ENCODE measurements at regions not wholly inside any gene's neighbourhood (a gene's known extent, or its start where the extent isn't known, plus 50 kb on each side); places are given as distances from the start of the nearest gene placed in this dataset.

- DNase-seq, result no peak
Measured at GRCh38 chr6:91669154-91669870, 1082.4 kb upstream of the MAP3K7 start.

DNA sequence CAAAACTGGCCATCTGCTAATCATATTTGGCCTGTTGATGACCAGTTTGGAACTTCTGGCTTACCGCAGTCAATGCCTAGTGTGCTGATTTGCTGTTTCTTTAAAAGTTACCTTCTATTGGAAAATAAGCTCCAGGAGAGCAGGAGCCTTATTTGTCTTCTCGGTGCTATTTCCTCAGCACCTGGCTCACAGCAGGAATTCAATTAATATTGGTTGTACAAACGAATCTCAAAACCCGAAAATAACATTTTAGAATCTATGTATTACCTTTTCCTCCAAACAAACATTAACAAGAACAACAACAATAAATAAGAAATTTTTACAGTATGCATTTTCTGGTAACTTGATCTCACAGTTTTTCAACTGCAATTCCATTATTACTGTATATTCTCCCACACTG, 1080.7 kb upstream of the MAP3K7 start:
- no peak for DNase-seq

DNA sequence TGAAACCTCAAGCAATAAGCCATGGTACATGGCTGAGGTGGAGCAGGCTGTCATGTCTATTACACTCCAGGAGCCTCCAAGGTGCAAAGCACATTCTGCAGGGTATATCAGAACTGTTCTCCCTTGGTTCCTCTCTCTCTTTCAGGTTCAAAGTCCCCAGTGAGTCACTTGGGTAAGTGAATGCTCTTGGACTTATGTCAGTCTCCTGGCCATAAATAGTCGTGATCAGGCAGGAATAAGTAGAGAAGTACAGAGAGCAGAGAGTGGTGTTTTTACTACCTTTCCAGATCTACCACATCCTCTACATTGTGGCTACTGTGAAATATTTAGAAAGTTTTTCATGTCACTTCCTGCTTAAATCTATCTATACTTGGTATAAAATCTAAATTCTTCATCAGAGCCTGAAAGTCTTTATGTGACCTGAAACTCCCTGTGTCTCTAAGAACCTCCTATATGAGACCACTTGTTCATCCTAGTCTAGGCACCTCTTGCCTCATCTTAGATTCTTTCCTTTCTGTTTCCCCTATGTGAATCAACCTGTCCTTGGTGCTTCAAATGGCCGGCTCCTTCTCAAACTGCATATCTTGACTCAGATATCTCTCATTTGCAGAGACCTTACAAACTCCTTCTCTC, 1077.6 kb upstream of the MAP3K7 start:
- DNase-seq, result no peak

DNA sequence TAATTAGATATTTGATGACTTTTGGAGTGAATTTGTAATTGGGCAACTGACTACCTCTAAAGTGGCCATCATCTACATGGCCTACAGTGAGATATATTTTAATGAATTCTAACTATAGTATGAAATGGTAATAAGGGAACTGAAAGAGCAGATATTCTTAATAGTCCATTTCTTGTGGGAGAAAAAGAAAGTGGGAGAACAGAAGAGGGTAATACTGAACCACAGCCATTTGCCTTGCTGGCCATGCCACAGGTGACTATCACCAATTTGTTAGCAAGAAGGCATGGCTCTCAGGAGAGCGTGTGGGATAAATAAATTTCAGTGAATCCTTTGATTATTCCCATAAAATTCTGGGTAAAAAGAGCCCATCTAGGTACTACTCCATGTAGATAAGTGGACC, 1074.0 kb upstream of the MAP3K7 start:
- no peak for DNase-seq

- no peak for DNase-seq
Measured at GRCh38 chr6:91659891-91660290, 1073.0 kb upstream of the MAP3K7 start.

- no peak for DNase-seq
Measured at GRCh38 chr6:91654793-91655192, 1067.9 kb upstream of the MAP3K7 start.

DNA sequence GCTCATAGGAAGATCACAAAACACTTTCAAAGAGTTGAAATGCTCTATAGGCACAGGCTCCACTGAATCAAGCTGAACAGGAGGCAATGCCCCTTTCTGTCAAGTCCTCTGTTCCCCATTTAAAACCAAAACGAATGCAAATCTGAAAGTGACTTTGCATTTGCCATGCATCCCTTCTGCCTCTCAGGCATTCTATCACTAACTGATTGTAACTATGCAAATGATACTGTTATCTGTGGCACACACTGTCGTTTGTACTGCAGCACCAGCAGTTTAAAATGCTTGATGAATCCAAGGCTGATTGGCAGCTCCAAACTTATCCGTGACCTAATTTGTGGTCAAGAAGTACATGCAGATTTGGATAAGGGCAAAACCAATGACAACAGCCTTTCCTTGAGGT, 1067.5 kb upstream of the MAP3K7 start:
- DNase-seq, result no peak

- DNase-seq, result no peak
Measured at GRCh38 chr6:91653895-91654294, 1067.0 kb upstream of the MAP3K7 start.

DNA sequence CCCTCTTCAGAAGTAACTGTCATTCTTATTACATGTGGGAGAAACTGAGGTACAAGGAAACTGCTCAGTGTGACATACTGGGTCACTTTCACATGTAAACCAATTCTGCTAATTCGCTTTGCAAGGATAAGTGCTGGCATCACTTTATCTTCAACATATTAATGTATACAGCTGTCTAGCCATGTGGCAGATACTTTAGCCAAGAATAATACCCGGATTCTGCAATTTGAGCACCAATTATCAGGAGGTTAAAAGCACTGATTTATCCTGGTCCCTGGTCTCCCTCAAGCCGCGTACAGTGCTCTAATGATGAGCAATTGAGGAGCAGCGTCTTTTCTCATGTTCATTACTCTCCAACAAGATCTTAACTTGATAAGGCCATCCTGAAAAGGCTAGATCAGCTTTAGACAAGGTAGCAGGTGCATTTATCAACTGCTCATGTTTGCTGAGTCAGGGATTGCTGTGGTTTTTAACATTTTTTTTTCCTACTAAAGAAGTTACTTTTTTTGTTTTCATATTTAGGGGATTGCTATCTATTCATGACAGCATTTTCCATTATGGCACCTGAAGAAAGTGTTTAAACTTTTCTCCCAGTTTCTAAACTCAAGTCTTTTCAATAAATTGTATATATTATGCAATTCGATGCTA, 1066.3 kb upstream of the MAP3K7 start:
- DNase-seq, result no peak

DNA sequence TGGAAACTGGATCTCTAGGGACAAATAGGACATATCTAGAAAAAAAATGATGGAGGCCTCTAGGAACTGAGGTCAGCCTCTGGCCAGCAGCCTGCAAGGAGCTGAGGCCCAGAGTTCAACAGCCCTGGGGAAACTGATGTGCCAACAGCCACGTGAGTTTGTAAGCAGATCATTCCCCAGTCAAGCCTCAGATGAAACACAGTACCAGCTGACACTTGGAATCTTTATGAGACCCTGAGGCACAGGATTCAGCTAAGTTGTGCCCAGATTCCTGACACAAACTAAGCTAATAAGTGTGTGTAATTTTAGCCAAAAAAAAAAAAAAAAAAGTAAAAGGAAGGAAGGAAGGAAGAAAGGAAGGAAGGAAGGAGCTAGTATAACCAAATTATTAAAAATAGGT, 1059.8 kb upstream of the MAP3K7 start:
- no peak for DNase-seq

- DNase-seq, result no peak
Measured at GRCh38 chr6:91645811-91646210, 1058.9 kb upstream of the MAP3K7 start.

GRCh38 chr6:91637217-91637616, 1050.3 kb upstream of the MAP3K7 start:
- DNase-seq, result no peak

DNA sequence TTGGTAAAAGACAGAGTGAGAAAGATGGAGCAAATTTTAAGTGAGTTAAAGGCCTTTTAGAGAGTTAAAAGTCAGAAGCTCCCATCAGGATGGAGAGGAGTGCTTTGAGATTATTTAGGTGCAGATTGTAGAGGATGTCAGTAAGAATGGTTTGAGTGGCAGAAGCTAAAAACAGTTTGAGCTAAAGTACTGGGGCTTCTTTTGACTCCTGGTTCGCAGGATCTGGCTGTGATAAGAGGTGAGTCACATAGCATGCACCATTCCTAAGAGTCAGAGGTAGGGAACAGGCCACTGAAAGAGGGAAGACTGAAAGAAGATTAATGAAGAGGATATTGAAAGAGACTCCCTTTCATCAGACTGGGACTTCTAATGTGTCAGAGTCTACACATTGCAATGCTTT, 1047.9 kb upstream of the MAP3K7 start:
- no peak for DNase-seq

DNA sequence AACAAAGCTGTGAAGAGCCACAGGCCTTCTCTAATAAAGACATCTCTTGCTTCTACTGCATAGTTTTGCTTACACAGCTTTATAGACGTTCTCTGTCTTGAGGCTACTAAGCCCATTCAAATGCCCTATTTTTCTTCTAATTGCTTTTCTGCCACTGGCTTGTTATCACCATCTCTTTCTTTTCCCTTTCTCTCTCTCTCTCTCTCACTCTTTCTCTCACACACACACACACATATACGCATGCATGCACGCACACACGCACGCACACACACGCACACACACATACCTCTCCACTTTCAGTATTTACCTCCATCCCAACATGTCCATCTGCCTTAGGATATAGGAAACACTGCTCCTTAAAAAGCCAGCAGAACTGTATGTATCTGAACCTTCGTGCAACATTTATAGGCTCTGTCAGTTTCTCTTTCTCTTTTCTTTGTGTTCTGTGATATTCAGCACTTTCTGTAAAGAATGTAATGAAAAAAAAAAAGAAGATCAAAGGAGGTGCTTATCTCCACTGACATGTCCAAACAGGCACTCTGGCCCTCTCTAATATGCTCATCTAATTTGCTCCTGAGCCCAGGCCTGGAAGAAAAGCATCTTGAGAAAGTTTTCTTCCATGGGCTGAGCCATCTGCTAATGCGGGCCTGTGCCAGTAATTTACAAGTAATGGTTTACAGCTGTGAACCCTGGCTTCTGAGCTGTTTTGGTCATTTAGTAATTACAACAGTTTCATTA, 1046.7 kb upstream of the MAP3K7 start:
- no peak for DNase-seq

GRCh38 chr6:91632308-91632707, 1045.4 kb upstream of the MAP3K7 start:
- no peak for DNase-seq

- DNase-seq, result no peak
Measured at GRCh38 chr6:91631227-91631626, 1044.4 kb upstream of the MAP3K7 start.

DNA sequence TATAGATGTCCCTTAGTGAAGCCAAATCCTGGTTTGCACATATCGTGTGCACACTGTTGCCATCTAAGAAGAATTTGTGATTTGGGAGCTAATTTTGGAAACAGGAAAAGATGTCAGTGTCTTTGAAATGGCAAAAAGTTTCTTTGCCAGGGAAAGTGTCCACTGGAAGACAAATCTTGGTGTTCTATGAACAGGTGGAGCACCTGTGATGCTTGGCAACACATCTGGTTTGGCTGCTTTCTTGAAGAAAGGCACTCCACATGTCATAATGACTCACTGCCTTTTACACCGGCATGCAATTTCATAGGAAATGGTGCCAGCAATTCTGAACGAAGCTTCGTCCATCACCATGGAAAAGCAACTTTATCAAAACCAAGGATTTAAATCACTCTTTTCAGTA, 1040.0 kb upstream of the MAP3K7 start:
- no peak for DNase-seq

- DNase-seq, result no peak
Measured at GRCh38 chr6:91613481-91613880, 1026.6 kb upstream of the MAP3K7 start.

DNA sequence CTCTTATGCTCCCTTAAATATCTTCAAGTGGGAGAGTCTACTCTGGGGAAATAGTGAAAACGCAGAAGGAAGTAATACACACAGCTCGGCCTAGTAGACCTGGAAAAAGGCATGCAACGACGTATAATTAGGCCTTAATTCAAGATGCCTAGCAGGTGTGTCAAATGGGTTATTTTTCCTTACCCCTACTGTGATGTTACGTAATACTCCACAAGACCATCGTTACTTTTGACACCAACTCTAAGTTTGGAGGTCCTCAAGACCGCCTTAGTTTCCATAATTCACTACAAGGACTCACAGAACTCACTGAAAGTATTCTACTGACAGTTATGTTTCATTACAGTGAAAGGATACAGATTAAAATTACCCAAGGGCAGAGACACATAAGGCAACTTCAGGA, 1024.3 kb upstream of the MAP3K7 start:
- no peak for DNase-seq

DNA sequence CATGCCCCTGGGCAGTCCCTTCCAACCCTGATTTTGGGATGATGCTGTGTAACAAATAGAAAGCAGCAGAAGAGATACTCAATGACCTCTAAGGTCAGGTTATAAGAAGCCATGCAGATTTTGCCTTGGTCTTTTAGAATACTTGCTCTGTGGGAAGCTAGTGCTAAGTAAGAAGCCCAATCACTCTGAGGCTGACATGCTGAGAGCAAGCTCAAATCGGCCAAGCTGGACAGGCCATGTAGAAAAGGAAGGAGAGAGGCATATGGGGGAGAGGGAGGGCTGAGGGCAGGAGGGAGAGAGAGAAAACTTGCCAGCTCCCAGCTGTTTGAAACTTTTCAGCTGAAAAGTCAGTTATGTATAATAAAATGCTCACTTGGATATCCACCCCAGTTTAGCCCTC, 1021.6 kb upstream of the MAP3K7 start:
- DNase-seq, result no peak

DNA sequence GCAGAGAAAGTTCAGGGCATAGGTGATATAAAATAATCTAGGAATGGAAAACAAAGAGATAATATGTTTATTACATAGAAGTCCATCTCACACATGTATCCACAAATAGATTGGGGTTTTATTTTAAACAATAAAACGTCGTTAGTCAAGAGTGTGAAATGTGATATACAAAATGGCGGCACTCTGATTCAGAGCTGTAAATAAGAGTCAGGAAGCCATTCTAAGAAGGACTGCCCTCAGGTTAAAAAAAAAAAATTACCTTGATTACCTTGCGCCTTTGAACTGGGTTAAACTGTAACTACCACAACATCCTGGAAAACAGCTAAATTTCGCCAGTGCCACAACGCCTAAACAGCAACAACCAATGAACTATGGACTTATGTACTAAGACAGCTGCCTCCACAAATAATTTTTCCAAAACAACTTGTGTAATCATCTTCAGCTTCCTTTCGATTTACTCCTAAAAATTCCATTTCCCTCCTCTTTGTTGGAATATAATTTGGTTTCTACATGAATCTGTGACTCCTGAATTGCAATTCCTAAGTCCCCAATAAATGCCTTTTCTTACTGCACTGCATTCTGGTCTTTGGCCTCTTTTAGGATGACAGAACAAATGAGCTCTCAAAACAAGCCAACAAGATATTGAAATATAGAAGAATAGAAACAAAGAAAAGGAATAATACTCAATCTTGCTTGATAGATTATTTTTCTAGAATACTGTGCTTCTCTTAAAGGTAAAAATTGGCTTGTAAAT, 1019.5 kb upstream of the MAP3K7 start:
- no peak for DNase-seq

DNA sequence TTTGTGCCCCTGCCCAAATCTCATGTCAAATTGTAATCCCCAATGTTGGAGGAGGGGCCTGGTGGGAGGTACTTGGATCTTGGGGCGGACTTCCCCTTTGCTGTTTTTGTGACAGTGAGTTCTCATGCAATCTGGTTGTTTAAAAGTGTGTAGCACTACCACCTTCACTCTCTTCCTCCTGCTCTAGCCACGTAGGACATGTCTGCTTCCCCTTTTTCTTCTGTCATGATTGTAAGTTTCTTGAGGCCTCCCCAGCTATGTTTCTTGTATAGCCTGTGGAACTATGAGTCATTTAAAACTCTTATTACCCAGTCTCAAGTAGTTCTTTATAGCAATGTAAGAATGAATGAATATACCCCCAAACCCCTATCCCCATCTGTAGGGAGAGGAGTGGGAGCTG, 1013.7 kb upstream of the MAP3K7 start:
- DNase-seq, result no peak

GRCh38 chr6:91590191-91590590, 1003.3 kb upstream of the MAP3K7 start:
- DNase-seq, result no peak

Measured in activated effector memory CD4-positive, alpha-beta T cell treated with anti-CD3 and anti-CD28 coated beads, Interleukin-2, amount 50 U/mL, for 16 hours (primary cell).